Mesodermal cell (in vitro differentiated cells): ENCODE measurements at regions not wholly inside any gene's neighbourhood (a gene's known extent, or its start where the extent isn't known, plus 50 kb on each side); places are given as distances from the start of the nearest gene placed in this dataset.

Experiments used
- H3K27ac ChIP-seq: 2 replicates; pipeline ENCODE4 v1.7.0; 2013; ENCODE audit warnings: mild to moderate bottlenecking, low read depth, low read length, moderate library complexity; ENCODE audit not compliant: severe bottlenecking
- H3K36me3 ChIP-seq: 2 replicates; pipeline ENCODE4 v1.7.1; 2013; ENCODE audit warnings: mild to moderate bottlenecking, low read length, moderate library complexity; ENCODE audit not compliant: control insufficient read depth, insufficient read depth
- H3K4me1 ChIP-seq: one replicate; pipeline ENCODE4 v1.7.1; 2013; ENCODE audit warnings: mild to moderate bottlenecking, low read length; ENCODE audit not compliant: insufficient read depth, control insufficient read depth, poor library complexity, severe bottlenecking
- H3K4me3 ChIP-seq: 2 replicates; pipeline ENCODE4 v1.7.0; 2013; ENCODE audit warnings: low read length, control low read depth, mild to moderate bottlenecking; ENCODE audit not compliant: insufficient read depth, poor library complexity, severe bottlenecking; ENCODE audit errors: extremely low read depth
- H3K9me3 ChIP-seq: 2 replicates; pipeline ENCODE4 v1.7.1; 2013; ENCODE audit warnings: mild to moderate bottlenecking, low read length, moderate library complexity; ENCODE audit not compliant: control insufficient read depth
- WGBS, 2 experiments: methylation state at CpG; one replicate each; pipeline ENCODE4 v1.1.5; 2013; ENCODE audit warnings: missing lambda C conversion rate in 2 of 2; ENCODE audit not compliant: insufficient coverage in 2 of 2; 5-methylcytosine and 5-hydroxymethylcytosine counted together

DNA sequence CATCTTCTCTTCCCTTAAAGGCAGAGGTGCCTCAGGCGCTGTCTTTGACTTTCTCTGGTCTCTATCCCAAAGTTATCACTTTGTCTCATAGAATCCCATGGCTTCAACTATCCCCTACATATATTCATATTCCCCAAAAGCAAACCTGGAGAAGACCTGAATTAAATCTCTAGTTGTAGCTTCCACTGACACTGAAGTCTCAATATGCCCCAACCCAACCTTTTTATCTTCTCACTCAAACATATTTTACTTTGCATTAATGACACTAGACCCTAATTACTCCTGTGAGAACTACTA lies 354.5 kb upstream of the DUSP10 start:
- Histone ChIP-seq H3K36me3 (no peaks in the 10 kb centered on the region), H3K9me3 (no peaks in the 10 kb centered on the region), H3K4me1 (peaks cover 4% of the 10 kb centered on the region), H3K4me3 (no peak overlapping the region), H3K27ac (no peak overlapping the region)
- 83 to 93% methylated on average over 1 of the region's 1 CpG for WGBS, 2 experiments

DNA sequence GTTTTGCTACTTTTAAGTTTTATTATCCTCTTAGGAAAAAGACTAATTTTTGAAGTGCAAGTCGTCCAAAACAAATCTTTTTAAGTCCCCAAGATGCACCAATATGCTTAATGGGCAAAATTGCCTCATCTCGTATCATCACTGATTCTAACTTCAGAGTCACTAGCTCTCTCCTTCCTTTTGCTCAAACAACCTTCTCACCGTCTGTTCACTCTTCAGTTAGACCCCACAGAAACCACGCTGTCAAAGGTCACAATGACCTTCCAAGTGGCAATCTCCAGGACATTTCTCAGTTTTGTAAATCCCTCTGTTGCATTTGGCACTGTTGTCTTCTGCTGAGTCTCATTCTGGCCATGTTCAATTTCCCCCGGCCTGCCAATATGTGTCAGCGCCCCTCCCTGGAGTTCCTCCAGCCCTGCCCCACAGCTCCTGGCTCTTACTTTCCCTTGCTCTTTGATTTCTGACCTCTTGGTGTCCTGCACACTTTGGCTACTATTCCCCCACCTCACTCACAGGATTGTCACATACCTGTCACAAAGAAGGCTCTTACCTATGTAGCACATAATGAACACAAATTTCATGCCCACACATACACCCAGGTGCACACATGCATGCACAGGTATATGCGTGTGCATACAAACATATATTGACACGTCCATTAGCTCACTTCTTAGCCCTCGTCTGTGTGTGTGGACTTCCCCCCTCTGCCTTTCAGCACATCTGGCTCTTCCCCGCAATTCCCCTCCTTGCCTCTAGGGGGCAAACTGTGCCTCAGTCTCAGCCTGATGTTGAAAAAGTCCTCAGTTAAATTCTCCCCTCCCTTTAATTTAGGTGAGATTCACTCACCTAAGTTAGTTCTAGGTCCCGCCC lies 354.0 kb upstream of the DUSP10 start:
- H3K36me3 ChIP-seq: no peaks in the 10 kb centered on the region
- 79 to 82% methylated on average over 9 to 11 of the region's 11 CpGs for WGBS, 2 experiments
- no peaks in the 10 kb centered on the region for H3K9me3 ChIP-seq
- H3K4me3 ChIP-seq: no peak overlapping the region
- H3K27ac ChIP-seq: no peak overlapping the region
- H3K4me1 ChIP-seq: peaks cover 4% of the 10 kb centered on the region

DNA sequence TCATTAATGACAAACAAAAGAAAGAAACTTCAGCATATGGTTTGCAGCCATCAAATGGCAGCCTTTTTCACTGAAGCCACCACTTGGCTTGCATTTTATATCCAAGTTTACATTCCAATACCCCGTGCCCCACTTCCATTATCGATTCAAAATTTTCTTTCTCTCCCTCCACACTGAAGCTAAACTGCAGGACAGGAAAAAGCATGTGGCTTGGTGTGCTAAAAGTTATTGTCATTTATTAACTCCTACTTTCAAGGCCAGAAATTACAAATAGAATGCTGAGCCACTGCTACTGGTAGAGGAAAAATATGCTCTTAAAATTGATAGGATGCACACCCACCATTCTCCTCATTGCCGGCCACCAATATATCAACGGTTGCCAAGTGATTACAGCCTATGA lies 351.6 kb upstream of the DUSP10 start:
- H3K9me3 ChIP-seq: no peaks in the 10 kb centered on the region
- no peaks in the 10 kb centered on the region for H3K36me3 ChIP-seq
- no peak overlapping the region for H3K27ac ChIP-seq
- no peak overlapping the region for H3K4me3 ChIP-seq
- H3K4me1 ChIP-seq: no peaks in the 10 kb centered on the region
- 70% methylated on average over 2 of the region's 4 CpGs; no CpG with 5 or more reads in 1 of the 2 experiments for WGBS, 2 experiments

DNA sequence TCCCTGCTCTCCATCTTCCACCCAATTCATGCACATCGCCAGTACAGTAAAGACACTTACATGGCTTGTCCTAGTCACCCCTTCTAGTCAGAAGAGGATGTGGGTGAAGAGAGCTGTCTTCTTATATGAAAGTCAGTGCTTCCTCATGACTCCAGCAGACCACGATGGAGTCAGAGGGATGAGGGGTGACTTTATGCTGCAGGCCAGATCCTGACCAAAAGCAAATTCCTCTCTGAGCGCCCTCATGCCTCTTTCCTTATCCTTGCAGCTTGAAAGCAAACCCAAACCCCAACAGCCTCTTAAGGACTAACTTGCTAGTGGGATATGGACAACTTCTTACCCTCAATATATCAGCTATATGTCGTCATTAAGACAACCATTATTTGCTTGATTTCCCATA lies 348.2 kb upstream of the DUSP10 start:
- WGBS, 2 experiments: 86% methylated on average over 1 of the region's 4 CpGs; no CpG with 5 or more reads in 1 of the 2 experiments
- Histone ChIP-seq H3K36me3 (no peaks in the 10 kb centered on the region), H3K27ac (no peak overlapping the region)

DNA sequence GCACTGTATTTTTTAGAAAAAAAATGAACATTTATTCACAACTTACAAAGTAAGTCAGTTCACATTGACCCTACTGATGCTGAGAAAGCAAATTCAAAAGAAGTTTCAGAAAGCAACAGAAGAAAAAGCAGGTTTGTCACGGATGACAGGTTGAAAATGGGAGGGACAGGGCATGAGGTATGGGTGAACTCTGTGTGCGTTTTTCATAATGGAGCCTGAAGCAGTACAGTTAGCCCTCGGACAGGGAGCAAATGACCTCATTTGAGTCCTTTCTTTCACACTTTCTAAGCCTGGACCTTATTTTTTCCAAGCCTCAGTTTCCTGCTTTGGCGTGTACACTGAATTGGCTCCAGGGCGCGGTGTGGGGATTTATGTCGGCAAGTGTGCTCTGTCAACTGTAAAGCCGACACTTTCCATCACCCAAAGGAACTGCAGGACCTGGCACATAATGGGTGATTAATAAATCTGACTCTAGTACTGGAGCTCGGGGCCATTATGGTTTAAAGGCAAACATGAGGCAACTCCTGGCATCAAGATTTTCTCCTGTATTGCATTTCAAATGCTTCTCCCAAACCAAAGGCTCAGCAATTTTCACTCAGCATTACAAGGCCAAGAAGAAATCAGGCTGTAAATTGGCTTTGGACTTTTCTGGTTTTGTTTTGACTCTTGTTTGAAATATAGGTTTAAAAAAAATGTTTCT lies 345.5 kb upstream of the DUSP10 start:
- Histone ChIP-seq H3K36me3 (no peaks in the 10 kb centered on the region), H3K27ac (no peak overlapping the region), H3K4me1 (no peaks in the 10 kb centered on the region), H3K9me3 (no peaks in the 10 kb centered on the region), H3K4me3 (no peak overlapping the region)
- WGBS, 2 experiments: 94 to 95% methylated on average over 8 of the region's 9 CpGs

More for the DNA sequence above, 348.2 kb upstream of the DUSP10 start:
- Histone ChIP-seq H3K4me3 (no peak overlapping the region), H3K4me1 (no peaks in the 10 kb centered on the region), H3K9me3 (no peaks in the 10 kb centered on the region)

- Histone ChIP-seq H3K4me3 (no peak overlapping the region), H3K27ac (no peak overlapping the region), H3K4me1 (no peaks in the 10 kb centered on the region), H3K9me3 (no peaks in the 10 kb centered on the region), H3K36me3 (no peaks in the 10 kb centered on the region)
- WGBS, 2 experiments: 60% methylated on average over 1 of the region's 1 CpG; no CpG with 5 or more reads in 1 of the 2 experiments
Measured at GRCh38 chr1:222084996-222085395, 343.1 kb upstream of the DUSP10 start.

GRCh38 chr1:222084048-222084447 lies 342.2 kb upstream of the DUSP10 start:
- no peak overlapping the region for H3K27ac ChIP-seq
- H3K36me3 ChIP-seq: no peaks in the 10 kb centered on the region

GRCh38 chr1:222081859-222082258 lies 340.0 kb upstream of the DUSP10 start:
- Histone ChIP-seq H3K9me3 (no peaks in the 10 kb centered on the region), H3K36me3 (no peaks in the 10 kb centered on the region), H3K4me3 (no peak overlapping the region), H3K4me1 (no peaks in the 10 kb centered on the region), H3K27ac (no peak overlapping the region)
- WGBS, 2 experiments: 82 to 90% methylated on average over 2 to 3 of the region's 3 CpGs

More at GRCh38 chr1:222084048-222084447, 342.2 kb upstream of the DUSP10 start:
- H3K4me1 ChIP-seq: no peaks in the 10 kb centered on the region
- no peak overlapping the region for H3K4me3 ChIP-seq
- H3K9me3 ChIP-seq: no peaks in the 10 kb centered on the region

DNA sequence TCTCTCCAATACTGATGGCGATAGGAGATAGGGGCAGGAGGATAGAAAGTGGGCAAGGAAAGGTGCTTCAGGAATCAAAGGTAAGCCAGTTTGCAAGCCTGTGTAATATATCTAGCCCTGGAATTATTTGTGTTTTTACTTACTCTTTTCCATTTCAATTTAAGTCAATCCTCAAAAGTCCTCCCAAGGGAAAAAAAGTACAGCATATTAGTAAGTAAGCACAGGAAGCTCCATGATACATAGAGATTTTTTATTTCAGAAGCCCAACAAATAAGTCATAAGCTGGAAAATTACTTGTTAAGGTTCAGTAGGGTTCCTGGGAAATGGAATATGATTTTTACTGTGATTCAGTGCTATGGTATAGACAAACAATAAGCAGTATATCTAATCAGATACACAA lies 337.7 kb upstream of the DUSP10 start:
- Histone ChIP-seq H3K27ac (no peak overlapping the region), H3K36me3 (no peaks in the 10 kb centered on the region), H3K9me3 (no peaks in the 10 kb centered on the region), H3K4me3 (no peak overlapping the region), H3K4me1 (no peaks in the 10 kb centered on the region)
- no CpG with 5 or more reads among the region's 1 CpG for WGBS, 2 experiments

DNA sequence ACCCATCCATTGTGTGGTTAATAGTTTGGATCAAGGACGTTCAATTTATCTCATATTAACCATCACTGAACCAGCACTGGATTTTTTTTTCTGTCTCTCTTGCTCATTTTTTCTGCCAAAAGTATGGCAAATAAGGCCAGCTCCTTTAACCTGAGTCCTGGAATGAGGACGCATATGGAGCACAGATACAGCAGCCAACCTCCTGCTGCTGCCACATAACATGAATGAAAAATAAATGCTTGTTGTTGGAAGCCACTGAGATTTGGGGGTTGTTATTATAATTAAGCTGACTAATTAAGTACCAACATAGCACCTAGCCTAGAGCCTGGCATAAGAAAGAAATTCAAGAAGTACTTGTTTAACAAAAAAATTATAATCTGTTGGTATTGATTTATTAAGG lies 335.3 kb upstream of the DUSP10 start:
- 100% methylated on average over 1 of the region's 2 CpGs for WGBS, 2 experiments
- peaks cover 3% of the 10 kb centered on the region for H3K4me1 ChIP-seq
- no peaks in the 10 kb centered on the region for H3K36me3 ChIP-seq
- H3K9me3 ChIP-seq: no peaks in the 10 kb centered on the region
- H3K27ac ChIP-seq: no peak overlapping the region
- H3K4me3 ChIP-seq: no peak overlapping the region

DNA sequence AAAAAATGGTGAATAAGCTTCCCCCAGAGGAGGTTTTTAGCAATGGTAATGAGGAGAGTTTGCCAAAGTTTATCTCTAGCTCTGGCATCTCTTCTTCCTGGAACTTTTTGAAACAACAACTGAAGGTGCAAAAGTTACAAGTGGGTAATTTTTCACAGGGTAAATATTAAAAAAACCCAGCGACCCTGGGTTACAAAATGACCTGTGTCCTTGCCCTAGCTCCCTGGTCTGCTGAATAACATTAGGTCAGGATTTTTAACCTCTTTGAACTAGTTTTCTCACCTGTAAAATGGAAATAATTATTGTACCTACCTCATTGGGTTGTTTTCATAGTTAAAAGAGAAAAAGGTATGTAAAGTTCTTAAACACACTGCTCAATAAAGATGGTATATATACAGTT lies 332.4 kb upstream of the DUSP10 start:
- no peaks in the 10 kb centered on the region for H3K36me3 ChIP-seq
- 100% methylated on average over 1 of the region's 1 CpG; no CpG with 5 or more reads in 1 of the 2 experiments for WGBS, 2 experiments
- no peak overlapping the region for H3K27ac ChIP-seq

More for the DNA sequence above, 332.4 kb upstream of the DUSP10 start:
- Histone ChIP-seq H3K9me3 (peaks cover 5% of the 10 kb centered on the region), H3K4me3 (no peak overlapping the region), H3K4me1 (peaks cover 3% of the 10 kb centered on the region)
